GM23338 (cell line): ENCODE measurements at regions not wholly inside any gene's neighbourhood (a gene's known extent, or its start where the extent isn't known, plus 50 kb on each side); places are given as distances from the start of the nearest gene placed in this dataset.

Experiments
- ATAC-seq: fragments of 200-7000 bp; cut with Tn5 transposase; 3 replicates; pipeline ENCODE4 v1.9.1; 2020
- DNase-seq: peaks from one replicate; pipeline ENCODE4 v3.0.0-alpha.2; 2015; ENCODE audit warnings: low spot score
- H2AFZ ChIP-seq: fragments of 200-600 bp; sonication (generic); 2 replicates; pipeline ENCODE4 v1.8.0; 2016; ENCODE audit warnings: antibody characterized with exemption, mild to moderate bottlenecking, moderate library complexity
- H3F3A ChIP-seq: fragments of 200-600 bp; sonication (generic); replicated peaks from 2 replicates; pipeline ENCODE4 v1.8.0; 2017; ENCODE audit warnings: antibody characterized with exemption, mixed run types, low read depth
- H3K27ac ChIP-seq: fragments of 200-600 bp; sonication (generic); 2 replicates; pipeline ENCODE4 v1.6.1; 2016; ENCODE audit warnings: low read depth
- H3K27me3 ChIP-seq: fragments of 200-600 bp; sonication (generic); 2 replicates; pipeline ENCODE4 v1.8.0; 2016; ENCODE audit warnings: mild to moderate bottlenecking, mixed run types, moderate library complexity; ENCODE audit not compliant: insufficient read depth
- H3K36me3 ChIP-seq: fragments of 200-600 bp; sonication (generic); 2 replicates; pipeline ENCODE4 v1.8.0; 2016; ENCODE audit warnings: mild to moderate bottlenecking; ENCODE audit not compliant: insufficient read depth
- H3K4me1 ChIP-seq: fragments of 200-600 bp; sonication (generic); 2 replicates; pipeline ENCODE4 v1.8.0; 2016; ENCODE audit warnings: mild to moderate bottlenecking, moderate library complexity; ENCODE audit not compliant: insufficient read depth
- H3K4me2 ChIP-seq: fragments of 200-600 bp; sonication (generic); 2 replicates; pipeline ENCODE4 v1.7.1; 2017; ENCODE audit warnings: mixed run types
- H3K4me3 ChIP-seq: fragments of 200-600 bp; sonication (generic); 2 replicates; pipeline ENCODE4 v1.6.1; 2016; ENCODE audit warnings: mixed run types
- H3K79me2 ChIP-seq: fragments of 200-600 bp; sonication (generic); replicated peaks from 2 replicates; pipeline ENCODE4 v1.8.0; 2017; ENCODE audit warnings: mild to moderate bottlenecking; ENCODE audit not compliant: insufficient read depth
- H3K9me2 ChIP-seq: fragments of 200-600 bp; sonication (generic); 2 replicates; pipeline ENCODE4 v1.8.0; 2017; ENCODE audit not compliant: insufficient read depth
- H4K20me1 ChIP-seq: fragments of 200-600 bp; sonication (generic); replicated peaks from 2 replicates; pipeline ENCODE4 v1.8.0; 2017; ENCODE audit warnings: mild to moderate bottlenecking; ENCODE audit not compliant: insufficient read depth
- H3K27ac Mint-ChIP-seq: 2 replicates; pipeline ENCODE4 v1.8.0; 2020; ENCODE audit warnings: inconsistent platforms, mild to moderate bottlenecking, moderate library complexity, mixed read lengths
- H3K27me3 Mint-ChIP-seq: 3 replicates; pipeline ENCODE4 v1.8.0; 2022; ENCODE audit warnings: low read depth, mild to moderate bottlenecking, moderate library complexity, mixed read lengths, inconsistent platforms; ENCODE audit not compliant: insufficient read depth, poor library complexity
- H3K36me3 Mint-ChIP-seq: 3 replicates; pipeline ENCODE4 v1.8.0; 2021; ENCODE audit warnings: low read depth, mild to moderate bottlenecking, inconsistent platforms, moderate library complexity, mixed read lengths
- H3K4me1 Mint-ChIP-seq: 3 replicates; pipeline ENCODE4 v1.8.0; 2020; ENCODE audit warnings: mild to moderate bottlenecking, inconsistent platforms, mixed read lengths
- H3K4me3 Mint-ChIP-seq: 3 replicates; pipeline ENCODE4 v1.8.0; 2021; ENCODE audit warnings: moderate library complexity, mild to moderate bottlenecking, inconsistent platforms, mixed read lengths
- H3K9me3 Mint-ChIP-seq: 3 replicates; pipeline ENCODE4 v1.8.0; 2020; ENCODE audit warnings: moderate library complexity, mild to moderate bottlenecking, inconsistent platforms, mixed read lengths
- CTCF ChIP-seq, 2 experiments: fragments of 200-600 bp in 1 of 2; sonication (generic) in 1 of 2; conservative IDR thresholded peaks; 2 replicates each; pipeline versions ENCODE4 v1.5.1 to v1.6.1; 2016 to 2017; ENCODE audit warnings: antibody characterized with exemption in 2 of 2, low read depth in 2 of 2, mild to moderate bottlenecking in 2 of 2, moderate library complexity in 1 of 2

GRCh38 chr20:2245637-2246036 lies 50.2 kb upstream of the TGM3 start:
- Histone ChIP-seq H3K4me2 (peak overlapping the region; percentile 42), H3K4me3 (no peak overlapping the region), H3K27ac (0 out of 2 replicates have a peak overlapping the region, but pooled peaks have one; percentile 17), H3F3A (no peaks in the 10 kb centered on the region), H3K36me3 (no peaks in the 10 kb centered on the region), H3K9me2 (no peaks in the 10 kb centered on the region), H3K79me2 (no peaks in the 10 kb centered on the region), H2AFZ (peak overlapping the region; percentile 20), H3K27me3 (no peaks in the 10 kb centered on the region), H4K20me1 (no peaks in the 10 kb centered on the region), H3K4me1 (peaks cover 29% of the 10 kb centered on the region)
- ATAC-seq (peak; percentile 59), DNase-seq (no peak)
- no peaks in the 10 kb centered on the region for H3K36me3 Mint-ChIP-seq
- no peaks in the 10 kb centered on the region for H3K9me3 Mint-ChIP-seq
- H3K4me3 Mint-ChIP-seq: no peak overlapping the region
- H3K27ac Mint-ChIP-seq: peak overlapping the region; percentile 61; the same call in 1 of the 2 replicates
- peaks cover 29% of the 10 kb centered on the region for H3K4me1 Mint-ChIP-seq
- TF ChIP-seq CTCF (conservative IDR thresholded peaks at IDR 0.05; ENCODE audit: low read depth in 2 of 2): no peak
- H3K27me3 Mint-ChIP-seq: peaks cover 9% of the 10 kb centered on the region
